GM12865 (cell line): ENCODE measurements at regions not wholly inside any gene's neighbourhood (a gene's known extent, or its start where the extent isn't known, plus 50 kb on each side); places are given as distances from the start of the nearest gene placed in this dataset.
A peak's percentile ranks its signal among the peaks of the same experiment; 100 is the strongest.

Experiments
- DNase-seq: peaks from one replicate; pipeline ENCODE4 v3.0.0; 2010; ENCODE audit warnings: low read depth
- H3K4me3 ChIP-seq: 2 replicates; pipeline ENCODE4 v1.5.1; 2011; ENCODE audit warnings: mild to moderate bottlenecking, low read depth, low read length, control low read depth
- TF ChIP-seq, protein P1 (sequence below): IDR thresholded peaks from 2 replicates; pipeline ENCODE4 v1.5.1; 2011; ENCODE audit warnings: low read length, control low read depth, low read depth, inconsistent platforms; ENCODE audit not compliant: insufficient read depth; ENCODE audit errors: missing control alignments

GRCh38 chr15:66938114-66938830, 127.1 kb upstream of the SMAD3 start:
- TF ChIP-seq, protein P1, sequence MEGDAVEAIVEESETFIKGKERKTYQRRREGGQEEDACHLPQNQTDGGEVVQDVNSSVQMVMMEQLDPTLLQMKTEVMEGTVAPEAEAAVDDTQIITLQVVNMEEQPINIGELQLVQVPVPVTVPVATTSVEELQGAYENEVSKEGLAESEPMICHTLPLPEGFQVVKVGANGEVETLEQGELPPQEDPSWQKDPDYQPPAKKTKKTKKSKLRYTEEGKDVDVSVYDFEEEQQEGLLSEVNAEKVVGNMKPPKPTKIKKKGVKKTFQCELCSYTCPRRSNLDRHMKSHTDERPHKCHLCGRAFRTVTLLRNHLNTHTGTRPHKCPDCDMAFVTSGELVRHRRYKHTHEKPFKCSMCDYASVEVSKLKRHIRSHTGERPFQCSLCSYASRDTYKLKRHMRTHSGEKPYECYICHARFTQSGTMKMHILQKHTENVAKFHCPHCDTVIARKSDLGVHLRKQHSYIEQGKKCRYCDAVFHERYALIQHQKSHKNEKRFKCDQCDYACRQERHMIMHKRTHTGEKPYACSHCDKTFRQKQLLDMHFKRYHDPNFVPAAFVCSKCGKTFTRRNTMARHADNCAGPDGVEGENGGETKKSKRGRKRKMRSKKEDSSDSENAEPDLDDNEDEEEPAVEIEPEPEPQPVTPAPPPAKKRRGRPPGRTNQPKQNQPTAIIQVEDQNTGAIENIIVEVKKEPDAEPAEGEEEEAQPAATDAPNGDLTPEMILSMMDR: no peak
- DNase-seq: no peak
- no peak overlapping the region for H3K4me3 ChIP-seq

- no peak for DNase-seq
- TF ChIP-seq, protein P1: no peak
- no peak overlapping the region for H3K4me3 ChIP-seq
These were observed 126.4 kb upstream of the SMAD3 start for GRCh38 chr15:66939016-66939415.

GRCh38 chr15:66939451-66940023, 125.9 kb upstream of the SMAD3 start:
- DNase-seq: no peak
- no peak overlapping the region for H3K4me3 ChIP-seq
- TF ChIP-seq, protein P1: no peak

- H3K4me3 ChIP-seq: no peak overlapping the region
- DNase-seq: peak; percentile 83
- TF ChIP-seq, protein P1: no peak
These were observed 125.0 kb upstream of the SMAD3 start for GRCh38 chr15:66940368-66940767.

DNA sequence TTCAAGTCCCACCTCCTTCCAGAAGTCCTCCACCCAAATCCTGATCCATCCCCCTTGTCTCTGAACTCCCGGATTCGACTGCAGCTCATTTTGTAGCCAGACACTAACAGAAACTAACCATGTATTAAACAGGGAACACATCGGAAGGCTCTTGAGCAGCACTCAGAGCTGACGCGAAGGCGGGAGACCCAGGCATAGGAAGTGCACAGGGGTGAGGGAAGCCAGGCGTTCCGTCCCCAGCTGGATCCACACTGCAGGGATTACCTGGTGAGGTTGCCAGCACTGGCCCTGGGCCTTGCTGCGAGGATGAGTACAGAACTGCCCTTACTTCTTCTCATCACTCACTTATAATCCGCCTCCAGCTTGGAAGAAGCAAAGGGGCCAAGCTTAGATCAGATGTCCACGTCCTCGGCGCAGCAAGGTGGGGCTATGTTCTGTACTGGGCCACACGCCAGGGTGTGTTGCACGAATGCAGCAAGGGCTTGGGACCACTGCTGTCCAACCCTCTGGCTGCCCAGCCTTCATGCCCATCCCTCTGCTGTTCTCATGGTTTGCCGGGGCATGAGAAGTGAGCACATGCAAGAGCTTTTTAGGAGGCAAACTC, 124.2 kb upstream of the SMAD3 start:
- DNase-seq: no peak
- no peak overlapping the region for H3K4me3 ChIP-seq
- TF ChIP-seq, protein P1: no peak

- no peak overlapping the region for H3K4me3 ChIP-seq
- TF ChIP-seq, protein P1: no peak
- no peak for DNase-seq
These were observed 123.6 kb upstream of the SMAD3 start for GRCh38 chr15:66941791-66942190.
